A673 (cell line): ENCODE measurements at regions not wholly inside any gene's neighbourhood (a gene's known extent, or its start where the extent isn't known, plus 50 kb on each side); places are given as distances from the start of the nearest gene placed in this dataset.

Source experiments
- CTCF ChIP-seq: fragments of 300-800, 200-600 bp; sonication (generic); conservative IDR thresholded peaks from 2 replicates; pipeline ENCODE4 v1.5.1; 2017; ENCODE audit warnings: low read depth, mild to moderate bottlenecking, antibody characterized with exemption, low read length, moderate library complexity, mixed read lengths
- EZH2 ChIP-seq: fragments of 200-600 bp; sonication (generic); IDR thresholded peaks from 2 replicates; pipeline ENCODE4 v1.6.1; 2017; ENCODE audit warnings: borderline replicate concordance, low read depth, mild to moderate bottlenecking, mixed read lengths, antibody characterized with exemption, low read length; ENCODE audit not compliant: poor library complexity, severe bottlenecking

- TF ChIP-seq CTCF (no peak), EZH2 (no peak)
These were observed 182.4 kb downstream of the TOX3 start for GRCh38 chr16:52364500-52364899.
